Endodermal cell (in vitro differentiated cells): ENCODE measurements at regions not wholly inside any gene's neighbourhood (a gene's known extent, or its start where the extent isn't known, plus 50 kb on each side); places are given as distances from the start of the nearest gene placed in this dataset.
A peak's percentile ranks its signal among the peaks of the same experiment; 100 is the strongest.

Experiments used
- DNase-seq: peaks from one replicate; pipeline ENCODE4 v3.0.0-alpha.2; 2017
- H3K27ac ChIP-seq: 2 replicates; pipeline ENCODE4 v1.5.1; 2013; ENCODE audit warnings: mild to moderate bottlenecking, low read depth, low read length, moderate library complexity
- H3K27me3 ChIP-seq: 2 replicates; pipeline ENCODE4 v1.6.1; 2013; ENCODE audit warnings: mild to moderate bottlenecking, low read length, moderate library complexity; ENCODE audit not compliant: insufficient read depth, control insufficient read depth, poor library complexity, severe bottlenecking
- H3K36me3 ChIP-seq: 2 replicates; pipeline ENCODE4 v1.7.0; 2013; ENCODE audit warnings: mild to moderate bottlenecking, low read length, moderate library complexity; ENCODE audit not compliant: control insufficient read depth, insufficient read depth
- H3K4me1 ChIP-seq: one replicate; pipeline ENCODE4 v1.7.0; 2013; ENCODE audit warnings: low read length; ENCODE audit not compliant: control insufficient read depth, insufficient read depth
- H3K4me3 ChIP-seq: 2 replicates; pipeline ENCODE4 v1.5.1; 2013; ENCODE audit warnings: mild to moderate bottlenecking, low read length, moderate library complexity
- H3K9ac ChIP-seq: 2 replicates; pipeline ENCODE4 v1.6.1; 2013; ENCODE audit warnings: mild to moderate bottlenecking, low read length, moderate library complexity; ENCODE audit not compliant: poor library complexity, severe bottlenecking; ENCODE audit errors: extremely low read depth
- H3K9me3 ChIP-seq: 2 replicates; pipeline ENCODE4 v1.6.1; 2013; ENCODE audit warnings: mild to moderate bottlenecking, low read length, moderate library complexity; ENCODE audit not compliant: control insufficient read depth
- H3K27ac Mint-ChIP-seq: 2 replicates; pipeline ENCODE4 v1.8.0; 2020; ENCODE audit warnings: mixed read lengths
- H3K27me3 Mint-ChIP-seq: 2 replicates; pipeline ENCODE4 v1.8.0; 2021; ENCODE audit warnings: mild to moderate bottlenecking, mixed read lengths; ENCODE audit not compliant: insufficient read depth
- H3K36me3 Mint-ChIP-seq: 2 replicates; pipeline ENCODE4 v1.8.0; 2020; ENCODE audit warnings: low read depth, mixed read lengths
- H3K4me1 Mint-ChIP-seq: 2 replicates; pipeline ENCODE4 v1.8.0; 2020; ENCODE audit warnings: mixed read lengths
- H3K4me3 Mint-ChIP-seq: 2 replicates; pipeline ENCODE4 v1.8.0; 2020; ENCODE audit warnings: mild to moderate bottlenecking, moderate library complexity, mixed read lengths
- H3K9me3 Mint-ChIP-seq: 2 replicates; pipeline ENCODE4 v1.8.0; 2020; ENCODE audit warnings: mild to moderate bottlenecking, mixed read lengths
- WGBS, 2 experiments: methylation state at CpG; one replicate each; pipeline versions ENCODE4 v1.1.5 to v1.1.7; 2013; ENCODE audit warnings: missing lambda C conversion rate in 2 of 2, mixed read lengths in 1 of 2; ENCODE audit not compliant: insufficient coverage in 1 of 2, insufficient read length in 1 of 2; 5-methylcytosine and 5-hydroxymethylcytosine counted together
- TF ChIP-seq, protein P1 (sequence below): fragments of 200-600 bp; sonication (generic); conservative IDR thresholded peaks from 2 replicates; pipeline ENCODE4 v1.5.0; 2021; ENCODE audit warnings: antibody characterized with exemption, mild to moderate bottlenecking

DNA sequence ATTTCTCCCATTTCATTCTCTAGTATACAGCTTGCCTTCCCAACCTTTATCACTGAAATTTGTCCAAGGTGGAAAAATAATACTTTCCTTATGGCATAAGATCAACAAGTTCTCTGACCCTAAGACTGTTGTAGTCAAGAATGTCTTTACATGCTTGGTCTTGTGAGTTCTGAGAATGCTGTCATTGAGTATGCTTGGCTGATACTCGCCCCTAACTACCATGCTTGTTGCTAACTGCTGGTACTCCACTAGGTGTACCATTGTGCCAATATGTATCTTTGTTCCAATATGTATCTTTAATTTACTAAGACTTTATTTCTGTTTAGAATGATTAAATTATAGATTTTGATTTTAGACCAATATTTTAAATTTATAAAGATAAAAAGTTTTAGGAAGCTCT lies 796.4 kb downstream of the PCDH7 start:
- Mint-ChIP-seq H3K4me3 (no peak overlapping the region), H3K4me1 (no peaks in the 10 kb centered on the region), H3K27me3 (no peaks in the 10 kb centered on the region), H3K27ac (no peak overlapping the region), H3K36me3 (no peaks in the 10 kb centered on the region), H3K9me3 (no peaks in the 10 kb centered on the region)
- TF ChIP-seq, protein P1, sequence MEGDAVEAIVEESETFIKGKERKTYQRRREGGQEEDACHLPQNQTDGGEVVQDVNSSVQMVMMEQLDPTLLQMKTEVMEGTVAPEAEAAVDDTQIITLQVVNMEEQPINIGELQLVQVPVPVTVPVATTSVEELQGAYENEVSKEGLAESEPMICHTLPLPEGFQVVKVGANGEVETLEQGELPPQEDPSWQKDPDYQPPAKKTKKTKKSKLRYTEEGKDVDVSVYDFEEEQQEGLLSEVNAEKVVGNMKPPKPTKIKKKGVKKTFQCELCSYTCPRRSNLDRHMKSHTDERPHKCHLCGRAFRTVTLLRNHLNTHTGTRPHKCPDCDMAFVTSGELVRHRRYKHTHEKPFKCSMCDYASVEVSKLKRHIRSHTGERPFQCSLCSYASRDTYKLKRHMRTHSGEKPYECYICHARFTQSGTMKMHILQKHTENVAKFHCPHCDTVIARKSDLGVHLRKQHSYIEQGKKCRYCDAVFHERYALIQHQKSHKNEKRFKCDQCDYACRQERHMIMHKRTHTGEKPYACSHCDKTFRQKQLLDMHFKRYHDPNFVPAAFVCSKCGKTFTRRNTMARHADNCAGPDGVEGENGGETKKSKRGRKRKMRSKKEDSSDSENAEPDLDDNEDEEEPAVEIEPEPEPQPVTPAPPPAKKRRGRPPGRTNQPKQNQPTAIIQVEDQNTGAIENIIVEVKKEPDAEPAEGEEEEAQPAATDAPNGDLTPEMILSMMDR: peak; percentile 28
- Histone ChIP-seq H3K4me1 (no peaks in the 10 kb centered on the region), H3K4me3 (no peak overlapping the region), H3K27ac (no peak overlapping the region), H3K27me3 (no peaks in the 10 kb centered on the region), H3K36me3 (no peaks in the 10 kb centered on the region), H3K9ac (no peak overlapping the region), H3K9me3 (no peaks in the 10 kb centered on the region)
- WGBS, 2 experiments: 93% methylated on average over 1 of the region's 1 CpG; no CpG with 5 or more reads in 1 of the 2 experiments
- DNase-seq: no peak

DNA sequence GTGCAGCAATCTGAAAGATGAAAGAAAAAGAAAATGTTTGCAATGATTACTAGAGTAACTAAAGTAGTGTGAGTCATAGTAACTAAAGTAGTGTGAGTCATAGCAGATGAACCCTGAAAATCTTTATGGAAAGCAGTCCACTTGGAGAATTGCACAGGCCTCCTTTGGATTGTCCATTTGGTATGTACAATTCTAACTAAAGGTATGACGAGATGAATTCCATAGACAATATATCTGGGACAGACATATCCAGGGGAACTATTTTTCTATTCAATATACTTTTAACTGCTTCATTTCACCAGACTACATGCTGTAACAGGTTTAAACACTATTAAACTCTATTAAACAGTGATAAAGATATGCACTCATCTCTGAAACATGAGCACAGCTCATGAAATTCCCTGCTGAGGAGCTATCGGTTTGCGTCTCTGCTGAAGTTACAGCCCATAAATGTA lies 798.7 kb downstream of the PCDH7 start:
- no peaks in the 10 kb centered on the region for H3K27me3 ChIP-seq
- WGBS, 2 experiments: 100% methylated on average over 3 of the region's 3 CpGs; no CpG with 5 or more reads in 1 of the 2 experiments
- TF ChIP-seq, protein P1: no peak
- H3K4me3 ChIP-seq: no peak overlapping the region
- H3K36me3 Mint-ChIP-seq: no peaks in the 10 kb centered on the region
- H3K27me3 Mint-ChIP-seq: no peaks in the 10 kb centered on the region
- no peaks in the 10 kb centered on the region for H3K36me3 ChIP-seq
- no peaks in the 10 kb centered on the region for H3K4me1 Mint-ChIP-seq
- H3K27ac Mint-ChIP-seq: no peak overlapping the region
- H3K4me3 Mint-ChIP-seq: no peak overlapping the region
- H3K27ac ChIP-seq: no peak overlapping the region
- H3K9ac ChIP-seq: no peak overlapping the region
- H3K9me3 ChIP-seq: no peaks in the 10 kb centered on the region
- H3K9me3 Mint-ChIP-seq: peaks cover 1% of the 10 kb centered on the region
- H3K4me1 ChIP-seq: no peaks in the 10 kb centered on the region
- no peak for DNase-seq

DNA sequence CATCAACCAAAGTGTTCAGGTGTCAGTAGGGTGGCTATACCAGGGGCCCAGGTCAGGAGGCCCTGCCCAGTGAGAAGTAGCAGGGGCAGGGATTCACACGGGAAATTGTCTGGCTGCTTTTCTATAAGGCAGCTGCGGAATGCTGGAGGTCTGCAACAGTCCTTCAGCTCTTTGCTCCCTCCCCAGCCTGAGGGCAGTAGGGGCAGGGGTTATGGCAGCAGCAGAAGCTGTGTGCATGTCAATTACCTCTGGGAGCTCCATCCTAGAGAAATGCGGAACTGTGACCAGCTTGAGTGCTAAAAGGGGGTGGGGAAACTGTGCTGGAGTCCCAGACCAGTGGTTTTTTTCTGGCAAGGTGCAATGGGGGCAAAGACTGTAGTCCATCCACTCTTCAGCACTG lies 810.4 kb downstream of the PCDH7 start:
- Histone ChIP-seq H3K4me3 (no peak overlapping the region), H3K27me3 (no peaks in the 10 kb centered on the region), H3K36me3 (no peaks in the 10 kb centered on the region), H3K9ac (no peak overlapping the region), H3K27ac (peak overlapping the region; percentile 60), H3K4me1 (no peaks in the 10 kb centered on the region), H3K9me3 (no peaks in the 10 kb centered on the region)
- H3K36me3 Mint-ChIP-seq: no peaks in the 10 kb centered on the region
- no peaks in the 10 kb centered on the region for H3K4me1 Mint-ChIP-seq
- no peak overlapping the region for H3K4me3 Mint-ChIP-seq
- no peak overlapping the region for H3K27ac Mint-ChIP-seq
- no peaks in the 10 kb centered on the region for H3K27me3 Mint-ChIP-seq
- TF ChIP-seq, protein P1: no peak
- no peaks in the 10 kb centered on the region for H3K9me3 Mint-ChIP-seq
- DNase-seq: peak; percentile 52
- 90 to 92% methylated on average over 2 to 3 of the region's 3 CpGs for WGBS, 2 experiments
